ENCODE measurements at regions not wholly inside any gene's neighbourhood (a gene's known extent, or its start where the extent isn't known, plus 50 kb on each side); places are given as distances from the start of the nearest gene placed in this dataset.
A peak's percentile ranks its signal among the peaks of the same experiment; 100 is the strongest.

DNA sequence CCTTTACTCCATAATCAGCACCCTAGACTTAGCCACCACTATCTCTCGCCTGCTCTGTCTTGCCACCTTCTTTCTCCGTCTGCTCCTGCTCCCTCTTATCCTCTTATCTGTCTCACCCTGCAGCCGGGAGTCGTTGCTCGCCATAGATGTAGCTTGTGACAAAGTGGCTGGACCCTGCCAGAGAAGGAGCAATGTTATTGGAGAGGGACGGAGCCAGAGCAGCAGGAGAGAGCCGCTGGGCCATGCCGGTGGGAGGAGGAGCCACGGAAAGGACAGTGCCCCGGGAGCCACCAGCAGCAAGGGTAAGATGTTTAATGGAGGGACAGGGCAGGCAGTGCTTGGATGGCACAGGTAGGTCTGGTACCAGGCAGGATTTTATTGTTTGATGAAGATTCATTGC lies 137.3 kb downstream of the SEC61B start:
- no peak for DNase-seq
- no peak for ATAC-seq
- intact Hi-C loops (cut with DNase I, micrococcal nuclease), result no loop called here

DNA sequence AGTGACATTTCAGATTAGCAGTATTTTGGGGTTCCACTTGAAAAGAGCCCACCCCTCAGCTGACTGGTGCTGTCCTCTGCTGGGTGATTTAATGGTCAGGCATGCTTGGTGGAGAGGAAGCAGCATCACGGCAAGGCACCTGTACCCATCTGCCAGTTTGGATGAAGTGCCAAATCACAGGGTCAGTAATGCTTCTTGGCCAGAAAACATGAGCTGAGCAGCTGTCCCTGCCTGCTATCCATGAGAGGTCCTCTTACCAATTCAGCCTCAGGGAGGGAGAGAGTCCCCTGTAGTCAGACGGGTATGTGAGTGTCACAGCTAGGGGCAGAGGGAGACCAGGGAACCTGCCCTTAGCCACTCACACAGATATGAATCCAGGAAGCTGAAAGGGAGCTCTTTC lies 137.9 kb downstream of the SEC61B start:
- ATAC-seq (no peak), DNase-seq (no peak)
- intact Hi-C loops (cut with DNase I, micrococcal nuclease), result no loop called here

DNA sequence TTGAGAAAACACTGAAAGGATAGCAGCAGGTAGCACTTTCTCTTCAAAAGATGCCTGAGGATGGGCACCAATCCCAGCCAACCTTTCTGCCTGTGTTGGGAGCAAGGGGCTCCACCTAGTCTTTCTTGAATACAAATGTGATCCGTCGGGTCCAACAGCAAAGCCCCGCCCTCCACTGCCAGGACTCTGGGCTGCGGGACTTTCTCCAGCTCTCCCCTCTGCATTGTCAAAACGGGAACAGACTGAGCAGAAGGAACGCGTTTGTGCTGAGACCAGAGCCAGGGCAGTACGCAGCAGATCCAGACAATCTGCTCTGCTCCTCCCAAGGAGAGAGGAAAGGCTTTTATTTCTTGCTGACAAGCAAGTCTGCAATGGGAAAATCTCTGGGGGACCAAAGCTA lies 139.7 kb downstream of the SEC61B start:
- intact Hi-C loops (cut with DNase I, micrococcal nuclease), result no loop called here
- ATAC-seq (no peak), DNase-seq (no peak)

DNA sequence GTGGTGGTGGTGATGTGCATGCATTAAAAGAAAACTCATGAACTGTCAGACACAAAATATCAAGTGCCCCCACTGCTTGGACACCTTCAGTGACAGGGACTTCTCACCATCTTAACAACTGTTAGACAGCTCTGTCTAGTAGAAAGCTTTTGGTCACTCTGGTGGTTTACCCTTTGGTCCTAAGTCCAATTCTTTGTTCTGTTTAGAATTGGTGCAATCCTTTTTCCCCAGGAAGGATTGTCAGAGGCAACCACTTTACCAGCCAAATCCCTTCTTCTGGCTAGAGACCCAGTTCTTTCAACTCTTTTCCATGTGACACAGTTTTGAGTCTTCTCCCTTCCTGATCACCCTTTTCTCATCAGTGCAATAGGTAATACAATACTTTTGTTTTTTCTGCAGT lies 140.2 kb downstream of the SEC61B start:
- no peak for DNase-seq
- intact Hi-C loops (cut with DNase I, micrococcal nuclease), result no loop called here
- no peak for ATAC-seq

DNA sequence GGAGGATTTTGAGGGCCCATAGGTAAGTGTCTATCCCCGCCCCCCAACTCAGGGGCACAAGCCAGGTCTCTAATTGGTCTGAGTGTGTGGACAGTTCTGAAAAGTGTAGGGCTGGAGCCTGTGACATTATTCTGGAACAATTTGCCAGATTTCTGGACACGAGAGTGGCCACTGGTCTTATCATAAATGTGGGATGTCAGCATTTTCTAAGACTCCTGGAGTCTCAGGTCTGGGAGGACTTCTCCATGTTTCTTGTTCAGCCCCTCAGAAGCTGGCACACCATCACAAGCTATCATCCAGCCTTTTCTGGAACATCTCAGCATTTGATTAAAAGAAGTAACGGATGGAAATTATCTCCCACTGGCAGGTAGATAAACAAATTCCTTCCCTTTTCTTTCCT lies 141.4 kb downstream of the SEC61B start:
- DNase-seq (no peak), ATAC-seq (no peak)
- intact Hi-C loops (cut with DNase I, micrococcal nuclease), result no loop called here

DNA sequence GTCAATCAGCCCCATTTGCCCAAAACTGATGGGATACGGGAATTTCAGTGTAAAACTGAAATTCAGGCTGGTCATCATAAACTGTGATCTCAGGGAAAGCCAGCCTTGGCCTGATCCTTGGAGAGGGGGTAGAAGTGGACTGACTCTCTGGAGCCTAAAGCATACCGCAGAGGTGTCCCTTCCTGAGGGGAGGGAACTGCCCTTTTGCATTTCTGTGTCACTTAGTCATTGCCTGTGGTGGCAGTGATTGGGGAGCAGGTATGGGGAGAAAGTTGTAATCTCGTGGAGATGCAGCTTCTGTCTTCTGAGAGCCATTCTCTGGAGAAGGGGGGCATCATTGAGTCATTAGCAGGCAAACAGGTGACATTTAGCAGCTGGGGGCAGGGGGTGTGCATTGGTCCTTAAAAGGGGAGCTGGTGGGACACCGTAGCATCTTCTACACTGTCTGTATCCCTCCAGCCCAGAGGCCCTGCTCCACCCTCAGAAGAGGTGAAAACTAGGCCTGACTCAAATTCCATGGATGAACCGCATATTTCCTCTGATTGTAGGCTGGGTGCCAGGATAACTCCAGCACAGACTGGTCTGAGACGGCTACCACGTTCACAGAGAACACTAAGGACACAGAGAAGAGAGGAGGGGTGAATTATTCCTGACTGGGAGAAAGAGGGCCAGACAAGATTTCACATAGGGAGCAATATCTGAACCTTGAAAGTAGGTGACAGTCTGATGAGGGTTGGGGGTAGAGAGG lies 143.3 kb downstream of the SEC61B start:
- intact Hi-C loops (cut with DNase I, micrococcal nuclease), result no loop called here
- ATAC-seq (no peak), DNase-seq (no peak)

DNA sequence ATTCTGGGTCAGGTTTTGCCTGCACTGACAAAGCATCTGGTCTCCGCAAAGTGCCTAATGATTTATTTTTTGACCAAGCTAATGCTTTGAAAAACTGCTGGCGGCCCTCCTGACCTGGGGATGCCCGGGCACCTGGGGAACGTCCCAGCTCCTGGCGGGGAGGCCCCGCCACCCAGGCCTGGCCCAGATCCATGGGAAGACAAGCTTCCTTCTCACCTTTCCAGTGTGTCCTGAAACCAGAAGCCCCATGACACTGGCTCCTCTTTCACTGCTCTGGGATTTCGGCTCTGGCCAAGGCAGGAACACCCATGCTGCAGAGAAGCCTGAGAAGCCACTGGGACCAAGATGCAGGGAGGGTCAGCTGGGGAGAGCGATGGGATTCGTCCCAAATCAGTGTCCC lies 144.1 kb downstream of the SEC61B start:
- DNase-seq (no peak), ATAC-seq (no peak)
- intact Hi-C loops (cut with DNase I, micrococcal nuclease), result no loop called here

DNA sequence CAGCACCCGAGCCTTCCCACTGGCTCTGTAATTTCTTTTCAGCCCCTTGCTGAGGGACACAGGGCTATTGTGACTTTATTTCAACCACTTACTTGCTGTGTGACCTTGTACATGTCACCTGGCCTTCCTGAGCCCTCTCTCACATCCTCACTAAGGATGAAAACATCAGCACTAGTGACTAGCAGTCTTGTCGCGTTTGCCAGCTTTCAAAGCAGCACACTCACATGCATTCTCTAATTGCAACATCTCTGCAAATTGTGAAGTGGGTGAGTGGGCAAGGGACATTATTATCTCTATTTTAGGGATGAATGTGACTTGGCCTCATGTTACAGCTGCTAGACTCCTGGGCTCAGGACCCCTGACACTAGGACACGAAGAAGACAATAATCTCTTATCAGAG lies 144.5 kb downstream of the SEC61B start:
- intact Hi-C loops (cut with DNase I, micrococcal nuclease), result no loop called here
- ATAC-seq (no peak), DNase-seq (no peak)

DNA sequence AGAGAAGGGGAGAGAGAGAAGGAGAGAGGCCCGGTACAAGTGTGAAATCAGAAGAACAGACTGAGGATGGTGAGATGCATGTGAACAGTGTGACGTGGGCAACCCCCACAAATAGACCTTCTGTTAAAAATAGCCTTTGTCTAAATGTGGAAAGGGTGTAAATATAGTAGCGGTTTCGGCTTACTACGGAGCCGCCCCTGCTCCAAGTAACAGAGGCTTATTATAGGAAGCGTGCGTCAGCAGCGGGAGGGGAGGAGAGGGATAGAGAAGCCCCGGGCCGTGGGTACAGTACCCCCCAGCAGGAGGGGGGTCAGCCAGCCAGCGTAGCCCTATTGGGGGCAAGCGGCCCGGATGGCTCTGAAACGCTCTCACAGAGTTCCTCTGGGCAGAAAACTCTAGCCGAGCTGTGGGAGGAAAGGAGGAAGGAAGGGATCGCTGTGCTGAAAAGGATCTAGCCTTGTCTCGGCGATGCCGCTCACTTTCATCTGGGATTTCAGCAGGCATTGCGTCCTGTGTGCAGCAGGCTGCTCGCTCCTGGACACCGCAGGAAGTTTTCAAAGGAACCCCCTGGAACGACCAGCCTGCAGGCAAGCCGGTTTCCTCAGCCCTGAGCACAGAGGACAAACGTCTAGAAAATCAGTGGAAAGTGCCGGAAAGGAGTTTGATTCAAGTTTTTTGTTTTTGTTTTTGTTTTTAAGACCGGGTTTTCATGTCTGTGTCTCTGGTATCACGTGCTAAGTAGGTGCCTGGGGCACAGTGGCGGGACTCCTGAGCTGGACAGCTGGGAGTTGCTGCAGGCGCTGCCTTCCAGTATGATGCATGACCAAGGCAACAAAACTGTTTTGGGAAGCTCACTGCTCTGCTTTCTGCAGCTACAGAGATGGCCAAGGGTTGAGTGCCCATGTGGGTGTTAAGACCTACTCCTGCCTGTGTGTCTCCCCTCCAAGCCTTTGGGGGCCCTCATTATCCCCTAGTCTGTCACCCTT lies 146.6 kb downstream of the SEC61B start:
- intact Hi-C loops (cut with DNase I, micrococcal nuclease), result no loop called here
- no peak for ATAC-seq
- peak in 1 of 2 donors; percentile 11 for DNase-seq

DNA sequence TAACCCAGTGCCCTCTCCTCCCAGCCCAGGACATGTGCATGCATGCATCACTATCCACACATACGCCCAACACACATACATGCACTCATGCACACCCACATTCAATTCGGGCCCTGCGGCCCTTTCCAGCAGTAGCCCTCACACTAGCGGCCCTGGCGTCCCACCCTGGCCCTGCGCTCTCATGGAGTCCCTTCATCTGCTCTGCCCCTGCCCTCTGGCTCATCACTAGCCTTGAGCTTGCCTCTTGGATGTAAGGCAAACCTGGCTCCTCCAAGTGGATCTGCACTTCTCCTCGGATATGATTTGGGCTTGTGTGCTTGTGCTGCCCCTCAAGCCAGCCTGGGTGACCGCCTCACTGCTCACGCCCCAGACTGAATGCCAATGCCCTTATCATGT lies 147.2 kb downstream of the SEC61B start:
- intact Hi-C loops (cut with DNase I, micrococcal nuclease), result no loop called here
- ATAC-seq, result no peak

DNA sequence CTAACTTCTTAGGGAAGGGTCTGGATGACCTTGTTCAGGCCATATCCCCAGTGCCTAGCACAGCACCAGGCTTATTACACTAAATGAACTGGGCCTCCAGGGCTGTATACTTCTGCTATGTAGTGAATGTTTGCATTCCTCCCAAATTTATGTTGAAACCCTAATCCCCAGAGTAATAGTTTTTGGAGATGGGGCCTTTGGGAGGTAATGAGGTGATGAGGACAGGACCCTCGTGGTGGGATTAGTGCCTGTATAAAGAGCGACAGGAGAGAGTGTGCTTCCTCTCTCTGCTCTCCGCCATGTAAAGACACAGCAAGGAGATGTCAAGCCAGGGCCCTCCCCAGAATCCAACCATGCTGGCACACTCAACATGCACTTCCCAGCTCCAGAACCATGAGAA lies 148.3 kb downstream of the SEC61B start:
- no peak for ATAC-seq

More for the DNA sequence above, 147.2 kb downstream of the SEC61B start:
- no peak for DNase-seq

DNA sequence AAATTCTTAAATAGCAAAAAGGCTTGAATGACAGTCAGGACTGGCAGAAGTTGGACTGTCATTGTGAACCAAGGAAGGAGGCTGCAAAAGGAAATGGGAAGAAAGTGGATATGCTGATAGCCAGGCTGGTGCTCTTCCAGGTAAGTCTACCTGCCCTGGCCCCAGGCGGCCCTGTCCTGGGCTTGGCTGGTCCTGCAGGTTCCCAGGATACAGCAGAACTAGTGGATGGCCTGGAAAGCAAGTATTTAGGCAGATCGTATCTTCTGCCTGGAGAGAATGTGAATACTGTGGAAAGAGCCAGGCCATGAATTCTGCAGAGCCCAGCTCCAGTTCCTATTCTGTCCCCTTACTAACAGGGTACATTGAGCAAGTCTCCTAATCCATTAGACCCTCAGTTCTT lies 149.3 kb downstream of the SEC61B start:
- intact Hi-C loops (cut with DNase I, micrococcal nuclease), result no loop called here
- DNase-seq (no peak), ATAC-seq (no peak)

More for the DNA sequence above, 148.3 kb downstream of the SEC61B start:
- intact Hi-C loops (cut with DNase I, micrococcal nuclease), result no loop called here
- DNase-seq, result no peak

DNA sequence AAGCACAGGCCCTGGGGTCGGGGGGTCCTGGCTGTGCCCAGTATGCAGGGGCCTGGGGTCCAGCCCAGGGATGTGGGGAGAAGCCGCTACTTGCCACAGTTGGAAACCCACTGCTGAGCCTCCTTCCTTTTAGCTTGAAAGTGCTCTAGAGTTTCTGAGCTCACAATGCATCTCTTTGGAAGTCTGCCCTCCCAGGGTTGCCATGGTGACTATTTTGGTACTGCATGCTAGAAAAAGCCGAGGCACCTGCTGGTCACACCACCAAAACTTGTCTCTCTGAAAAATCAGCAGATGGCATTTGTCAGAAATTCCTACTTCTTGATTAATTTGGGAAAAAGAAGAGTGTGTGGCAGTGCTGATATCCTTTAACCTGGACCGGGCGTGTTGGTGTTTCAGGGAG lies 151.8 kb downstream of the SEC61B start:
- no peak for DNase-seq
- no peak for ATAC-seq
- intact Hi-C loops (cut with DNase I, micrococcal nuclease), result no loop called here

DNA sequence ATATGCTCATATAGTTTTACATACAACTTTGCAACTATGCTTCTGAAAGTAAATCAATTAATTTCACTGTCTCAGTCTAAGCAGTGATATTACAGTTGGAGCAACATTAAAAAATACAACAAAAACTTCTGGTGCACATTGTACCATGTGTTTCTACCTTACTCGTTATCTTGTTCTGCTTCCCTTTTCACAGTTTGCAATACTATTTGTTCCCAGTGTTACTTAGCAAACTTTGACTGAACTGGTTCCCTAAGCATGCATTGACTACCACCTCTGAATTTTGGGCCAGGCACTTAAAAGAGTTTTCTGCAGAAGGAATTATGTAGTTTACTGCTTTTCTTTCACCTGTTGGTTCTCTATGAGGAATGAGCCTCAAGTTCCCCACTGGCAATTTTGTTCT lies 152.7 kb downstream of the SEC61B start:
- ATAC-seq (no peak), DNase-seq (no peak)
- intact Hi-C loops (cut with DNase I, micrococcal nuclease), result no loop called here

DNA sequence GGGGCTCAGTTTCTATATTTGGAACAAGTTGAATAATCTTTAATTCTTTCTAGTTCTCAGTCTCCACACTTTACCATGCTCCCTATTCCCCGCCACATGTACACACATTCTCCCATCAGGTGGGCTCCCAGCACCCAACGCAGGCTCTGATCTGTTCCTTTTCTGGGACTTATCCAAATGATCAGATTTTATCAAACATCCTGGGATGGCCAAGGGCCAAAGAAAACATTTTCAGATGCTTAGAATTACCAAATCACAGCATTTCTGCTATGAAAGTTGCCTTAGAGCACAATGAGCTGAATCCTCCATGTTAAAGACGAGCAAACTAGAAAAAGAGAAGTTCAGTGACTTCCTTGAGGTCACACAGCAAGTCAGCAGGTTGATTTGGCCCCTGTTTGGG lies 153.4 kb downstream of the SEC61B start:
- intact Hi-C loops (cut with DNase I, micrococcal nuclease), result no loop called here
- DNase-seq (no peak), ATAC-seq (no peak)

DNA sequence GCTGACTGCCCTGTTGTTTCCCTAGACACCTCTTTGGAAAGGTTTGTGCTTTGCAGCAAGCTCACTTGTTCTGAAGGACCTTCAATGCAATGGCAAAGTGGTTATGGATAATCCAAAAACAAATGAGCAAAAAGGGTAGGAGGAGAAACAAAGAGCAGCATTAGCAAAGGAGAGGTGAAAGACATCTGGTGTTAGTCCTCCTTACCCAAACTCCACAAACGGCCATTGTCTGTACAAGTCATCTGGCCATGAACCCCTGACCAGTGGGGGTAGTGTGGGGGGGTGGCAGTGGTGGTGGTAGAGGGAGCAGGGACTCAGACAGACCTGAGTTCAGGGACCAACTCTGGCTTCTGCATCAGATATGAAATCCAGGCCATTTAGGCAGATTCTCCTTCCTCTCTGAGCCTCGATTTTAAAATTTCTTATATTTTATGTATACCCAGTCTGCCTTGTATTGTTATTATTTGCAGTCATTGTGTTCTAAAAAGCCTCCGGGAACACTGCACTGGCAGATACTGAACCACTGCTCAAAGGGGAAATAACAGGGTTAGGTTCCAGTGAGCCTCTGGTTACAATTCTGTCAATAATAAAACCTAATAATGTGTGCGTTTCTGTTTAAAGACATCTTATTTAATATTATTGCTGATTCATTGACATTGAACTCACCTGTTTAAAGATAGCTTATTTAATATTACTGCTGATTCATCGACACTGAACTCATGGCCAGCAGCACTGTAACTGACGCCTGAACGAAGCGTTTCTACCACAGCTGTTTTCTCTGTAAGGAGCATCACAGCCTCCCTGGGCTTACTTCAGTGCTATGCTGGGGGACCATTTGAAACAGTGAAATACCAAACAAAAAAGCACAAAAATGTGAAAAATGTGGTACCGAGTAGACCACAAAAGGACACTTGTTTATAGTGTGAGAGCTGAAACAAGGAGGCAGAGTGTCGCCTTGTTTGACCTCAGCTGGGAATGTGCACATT lies 156.0 kb downstream of the SEC61B start:
- intact Hi-C loops (cut with DNase I, micrococcal nuclease), result no loop called here
- DNase-seq (no peak), ATAC-seq (no peak)

DNA sequence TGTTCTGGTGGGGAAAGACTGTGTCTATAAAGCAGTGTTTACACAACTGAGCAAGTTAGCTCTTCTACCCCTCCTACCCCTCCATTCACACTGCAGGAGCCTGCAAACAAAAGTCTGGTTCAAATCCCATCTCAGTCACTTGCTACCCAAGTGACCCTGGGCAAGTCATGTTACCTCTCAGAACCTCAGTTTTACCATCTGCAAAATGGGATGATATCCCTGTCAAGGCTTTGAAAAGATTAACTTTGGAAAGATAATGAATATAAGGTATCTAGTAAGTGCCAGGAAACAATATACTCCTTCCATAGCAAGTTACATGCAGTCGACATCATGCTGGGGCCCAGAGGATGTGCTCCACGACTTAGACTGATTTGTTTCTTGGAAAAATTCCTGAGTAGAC lies 161.5 kb downstream of the SEC61B start:
- DNase-seq (no peak), ATAC-seq (no peak)
- intact Hi-C loops (cut with DNase I, micrococcal nuclease), result no loop called here

DNA sequence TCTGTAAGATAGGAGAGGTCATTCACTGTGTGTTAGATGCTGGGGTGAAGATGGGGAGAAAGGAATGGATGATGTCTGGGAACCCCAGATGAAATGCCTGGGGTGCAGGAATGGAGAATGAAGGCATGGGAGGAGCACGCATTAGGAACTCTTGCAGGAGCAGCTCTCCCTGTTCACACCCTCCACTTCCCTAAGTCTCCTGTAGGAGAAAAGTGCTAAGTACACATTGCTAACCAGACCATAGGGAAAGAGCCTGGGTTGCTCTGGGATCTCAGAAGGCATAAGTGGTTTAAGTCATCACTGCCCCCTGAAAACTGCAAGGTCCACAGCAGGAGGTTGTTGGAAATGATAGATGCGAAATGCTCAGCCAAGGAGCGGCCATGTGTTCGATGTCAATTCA lies 163.1 kb downstream of the SEC61B start:
- DNase-seq (no peak), ATAC-seq (no peak)
- intact Hi-C loops (cut with DNase I, micrococcal nuclease), result no loop called here

DNA sequence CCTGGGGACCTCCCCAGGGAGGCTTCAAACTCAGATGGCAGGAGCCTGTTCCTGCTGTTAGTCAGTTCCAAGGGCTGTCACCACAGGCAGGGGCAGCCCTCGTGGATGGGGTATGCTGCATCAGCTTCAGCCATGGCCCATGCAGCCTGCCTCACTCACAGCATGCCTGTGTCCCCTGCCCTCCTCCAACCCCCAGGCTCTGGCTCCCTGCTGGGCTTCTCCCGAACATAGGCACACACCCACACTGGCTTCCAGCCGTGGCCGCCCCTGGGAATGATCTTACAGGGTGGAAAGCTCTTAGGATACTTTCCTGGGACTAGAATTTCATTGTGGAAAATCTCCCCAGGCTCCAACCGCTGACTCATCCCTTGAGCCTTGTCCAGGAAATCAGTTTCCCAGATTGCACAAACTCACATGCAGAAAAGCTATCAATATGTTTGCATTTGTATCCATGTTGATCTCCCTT lies 163.8 kb downstream of the SEC61B start:
- DNase-seq (no peak), ATAC-seq (no peak)
- intact Hi-C loops (cut with DNase I, micrococcal nuclease), result no loop called here

Measured in left colon (tissue), 2 donors.